ENCODE measurements at regions not wholly inside any gene's neighbourhood (a gene's known extent, or its start where the extent isn't known, plus 50 kb on each side); places are given as distances from the start of the nearest gene placed in this dataset.

DNA sequence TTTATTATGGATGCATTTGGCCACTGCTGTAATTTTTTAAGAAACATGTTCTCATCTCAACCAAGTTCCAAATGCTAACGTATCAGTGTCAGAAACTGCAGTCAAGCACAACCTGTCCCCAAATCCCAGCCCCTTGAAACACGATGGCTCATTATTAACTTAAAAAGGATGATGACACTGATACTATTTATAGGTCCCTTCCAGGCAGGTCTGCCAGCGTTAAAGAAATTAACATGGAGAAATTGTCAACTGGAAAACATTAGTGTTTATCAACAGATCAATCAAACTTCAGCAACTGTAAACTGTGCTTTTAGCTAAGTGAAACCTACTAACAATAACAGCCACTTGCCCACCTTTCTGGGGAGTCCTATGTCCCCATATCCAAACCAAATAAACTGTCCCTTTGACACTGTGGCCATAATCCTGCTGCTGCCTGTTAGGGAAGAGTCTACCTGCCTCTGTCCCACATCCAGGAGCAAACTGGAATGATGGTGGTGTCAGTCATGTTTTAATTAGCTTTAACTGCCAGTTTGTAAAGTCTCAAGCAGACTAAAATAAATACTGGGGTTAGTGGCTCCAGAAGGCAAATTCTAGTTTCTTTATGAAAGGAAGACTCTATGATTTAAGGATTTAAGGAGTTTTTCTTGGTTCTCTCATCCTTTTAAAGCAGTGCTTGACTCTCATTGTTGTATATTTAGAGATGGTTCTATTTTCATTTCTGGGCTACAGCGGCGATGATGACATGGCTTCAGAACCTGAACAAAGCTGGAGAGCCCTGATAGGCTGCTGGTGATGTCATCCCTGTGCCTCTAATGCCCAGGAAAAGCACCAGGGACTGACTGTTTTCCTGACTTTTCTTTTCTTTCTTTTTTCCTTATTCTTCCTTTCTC, 583.6 kb upstream of the PIK3C3 start:
- DNase-seq (no peak), ATAC-seq (replicated peaks) (no peak)
- Mint-ChIP-seq H3K27me3 (no peaks in the 10 kb centered on the region), H3K4me3 (no peak overlapping the region), H3K9me3 (peaks cover 5 to 12% of the 10 kb centered on the region in 2 donors), H3K4me1 (ENCODE audit: low read depth in 2 of 2) (no peaks in the 10 kb centered on the region), H3K36me3 (ENCODE audit: insufficient read depth) (no peaks in the 10 kb centered on the region), H3K27ac (no peak overlapping the region)

DNA sequence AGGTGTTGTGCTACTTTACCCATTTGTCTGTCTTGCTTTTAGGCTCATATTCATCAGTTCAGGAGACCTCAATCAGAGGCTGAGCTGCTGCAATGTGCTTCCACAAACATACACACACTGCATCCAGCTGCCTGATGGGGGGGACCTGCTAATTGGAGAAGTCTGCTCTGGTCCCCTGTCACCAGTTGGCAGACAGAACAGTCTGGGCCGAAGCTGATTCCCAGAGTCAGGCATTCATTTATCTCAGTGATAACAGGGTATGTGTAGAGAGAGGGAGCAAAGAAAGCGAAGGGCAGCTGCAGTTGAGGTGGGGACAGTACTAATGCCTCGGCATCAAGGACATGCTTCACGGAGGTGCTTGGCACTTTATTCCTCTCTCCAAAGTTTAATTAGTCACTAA, 584.3 kb upstream of the PIK3C3 start:
- Mint-ChIP-seq H3K36me3 (ENCODE audit: insufficient read depth) (no peaks in the 10 kb centered on the region), H3K9me3 (peaks cover 5 to 16% of the 10 kb centered on the region in 2 donors), H3K4me1 (ENCODE audit: low read depth in 2 of 2) (no peaks in the 10 kb centered on the region), H3K27ac (no peak overlapping the region), H3K4me3 (no peak overlapping the region), H3K27me3 (no peaks in the 10 kb centered on the region)
- DNase-seq, result no peak
- no peak for ATAC-seq (replicated peaks)

DNA sequence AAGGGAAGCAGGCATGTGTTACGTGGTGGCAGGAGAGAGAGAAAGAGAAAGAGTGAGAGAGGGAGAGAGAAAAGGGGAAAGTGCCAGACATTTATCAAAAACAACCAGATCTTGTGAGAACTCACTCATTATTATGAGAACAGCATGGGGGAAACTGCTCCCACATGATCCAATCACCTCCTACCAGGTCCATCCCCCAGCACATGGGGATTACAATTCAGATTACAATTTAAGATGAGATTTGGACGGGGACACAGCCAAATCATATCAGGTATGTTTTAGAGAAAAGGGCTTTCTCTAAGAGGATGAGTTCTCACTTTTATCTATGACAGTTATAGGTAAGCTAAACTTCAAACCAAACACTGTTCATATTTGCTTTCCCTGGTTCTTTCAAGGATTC, 597.3 kb upstream of the PIK3C3 start:
- Mint-ChIP-seq H3K27ac (no peak overlapping the region), H3K4me1 (ENCODE audit: low read depth in 2 of 2) (no peaks in the 10 kb centered on the region), H3K9me3 (peaks cover 18 to 33% of the 10 kb centered on the region in 2 donors), H3K27me3 (no peaks in the 10 kb centered on the region), H3K36me3 (ENCODE audit: insufficient read depth) (no peaks in the 10 kb centered on the region), H3K4me3 (no peak overlapping the region)
- ATAC-seq (replicated peaks), result no peak
- no peak for DNase-seq

DNA sequence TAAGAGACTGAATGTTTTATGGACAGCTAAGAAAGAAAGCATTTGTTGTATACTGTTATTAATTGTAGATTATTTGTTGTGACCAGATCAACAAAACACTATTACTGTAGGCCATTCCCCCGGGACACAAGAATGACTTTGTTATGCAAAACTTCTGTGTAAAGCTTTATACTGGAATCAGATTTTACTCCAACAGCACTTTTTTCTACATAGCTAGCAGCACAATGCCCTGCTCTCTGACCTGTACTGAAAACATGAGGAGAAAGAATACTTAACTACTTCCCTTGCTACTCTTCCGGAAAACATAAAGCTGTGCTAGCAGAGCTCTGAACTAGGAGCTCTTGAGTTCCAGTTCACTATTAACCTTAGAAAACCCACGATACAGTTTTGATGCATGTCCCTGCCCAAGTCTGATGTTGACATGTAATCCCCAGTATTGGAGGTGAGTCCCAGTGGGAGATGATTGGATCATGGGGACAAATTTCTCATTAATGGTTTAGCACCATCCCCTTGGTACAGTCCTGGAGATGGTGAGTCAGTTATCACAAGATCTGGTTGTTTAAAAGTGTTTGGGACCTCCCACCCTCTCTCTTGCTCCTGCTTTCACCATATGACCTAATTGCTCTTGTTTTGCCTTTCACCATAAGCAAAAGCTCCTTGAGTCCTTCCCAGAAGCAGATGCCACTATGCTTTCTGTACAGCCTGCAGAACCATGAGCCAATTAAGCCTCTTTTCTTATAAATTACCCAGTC, 601.1 kb upstream of the PIK3C3 start:
- Mint-ChIP-seq H3K4me3 (no peak overlapping the region), H3K4me1 (ENCODE audit: low read depth in 2 of 2) (no peaks in the 10 kb centered on the region), H3K9me3 (peaks cover 8 to 27% of the 10 kb centered on the region in 2 donors), H3K36me3 (ENCODE audit: insufficient read depth) (no peaks in the 10 kb centered on the region), H3K27me3 (no peaks in the 10 kb centered on the region), H3K27ac (no peak overlapping the region)
- no peak for ATAC-seq (replicated peaks)
- no peak for DNase-seq

DNA sequence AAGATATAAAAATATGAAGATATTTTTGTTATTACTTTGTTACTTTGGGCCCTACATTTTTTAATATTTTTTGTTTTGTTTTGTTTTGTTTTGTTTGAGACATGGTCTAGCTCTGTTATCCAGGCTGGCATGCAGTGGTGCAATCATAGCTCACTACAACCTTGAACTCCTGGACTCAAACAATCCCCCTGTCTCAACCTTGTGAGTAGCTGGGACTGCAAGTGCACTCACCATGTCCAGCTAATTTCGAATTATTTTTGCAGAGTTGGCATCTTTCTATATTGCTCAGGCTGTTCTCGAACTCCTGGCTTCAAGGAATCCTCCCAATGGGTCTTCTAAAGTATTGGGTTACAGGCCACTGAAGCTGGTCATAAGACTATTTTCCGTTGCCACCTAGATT, 603.6 kb upstream of the PIK3C3 start:
- no peak for ATAC-seq (replicated peaks)
- Mint-ChIP-seq H3K9me3 (peaks cover 2 to 15% of the 10 kb centered on the region in 2 donors), H3K27me3 (no peaks in the 10 kb centered on the region), H3K4me3 (no peak overlapping the region), H3K4me1 (ENCODE audit: low read depth in 2 of 2) (no peaks in the 10 kb centered on the region), H3K27ac (no peak overlapping the region), H3K36me3 (ENCODE audit: insufficient read depth) (no peaks in the 10 kb centered on the region)
- no peak for DNase-seq

DNA sequence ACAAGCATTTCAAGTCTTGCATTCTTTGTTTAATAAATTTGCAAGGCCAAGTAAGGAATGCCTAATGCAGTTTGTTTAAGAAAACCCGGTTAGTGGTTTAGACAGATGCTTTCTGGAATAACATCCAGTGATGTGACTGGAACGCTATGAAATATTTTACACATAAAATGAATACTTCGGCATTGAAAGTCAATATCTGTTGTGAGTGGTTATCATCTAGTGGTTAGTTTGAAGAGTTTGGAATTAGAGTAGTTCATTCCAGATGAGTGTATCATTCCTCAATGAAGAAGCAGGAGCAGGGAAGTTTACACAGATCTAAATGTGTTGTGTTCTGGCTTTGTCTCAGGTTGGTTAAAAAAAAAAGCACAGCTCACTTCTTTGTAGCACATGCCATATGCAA, 608.0 kb upstream of the PIK3C3 start:
- H3K9me3 Mint-ChIP-seq, result peaks cover 8 to 15% of the 10 kb centered on the region in 2 donors
- no peak for DNase-seq
- ATAC-seq (replicated peaks), result no peak
- no peak overlapping the region for H3K4me3 Mint-ChIP-seq
- H3K27ac Mint-ChIP-seq, result no peak overlapping the region
- H3K36me3 Mint-ChIP-seq (ENCODE audit: insufficient read depth), result no peaks in the 10 kb centered on the region
- no peaks in the 10 kb centered on the region for H3K4me1 Mint-ChIP-seq (ENCODE audit: low read depth in 2 of 2)
- no peaks in the 10 kb centered on the region for H3K27me3 Mint-ChIP-seq

DNA sequence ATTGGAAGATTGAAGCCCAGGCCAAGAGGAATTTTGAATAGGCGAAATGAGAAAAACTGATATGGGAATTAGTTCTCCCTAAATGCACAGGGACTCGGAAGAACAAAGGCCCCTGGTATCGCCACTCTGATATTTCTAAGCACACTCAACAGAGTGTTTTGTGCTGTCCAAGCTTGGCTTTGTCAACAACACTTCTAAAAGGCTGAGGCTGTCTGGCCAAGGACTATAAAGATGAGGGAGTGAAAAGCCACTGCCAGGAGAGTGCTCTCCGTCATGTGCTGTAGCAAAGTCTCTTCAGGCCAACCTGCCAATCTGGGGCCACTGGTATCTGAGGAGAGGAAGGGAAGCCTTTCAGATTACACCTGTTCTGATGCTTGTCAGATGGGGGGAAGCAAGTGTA, 611.2 kb upstream of the PIK3C3 start:
- Mint-ChIP-seq H3K27me3 (no peaks in the 10 kb centered on the region), H3K4me3 (no peak overlapping the region), H3K27ac (no peak overlapping the region), H3K9me3 (peaks cover 14 to 29% of the 10 kb centered on the region in 2 donors), H3K36me3 (ENCODE audit: insufficient read depth) (no peaks in the 10 kb centered on the region), H3K4me1 (ENCODE audit: low read depth in 2 of 2) (no peaks in the 10 kb centered on the region)
- DNase-seq (no peak), ATAC-seq (replicated peaks) (no peak)

DNA sequence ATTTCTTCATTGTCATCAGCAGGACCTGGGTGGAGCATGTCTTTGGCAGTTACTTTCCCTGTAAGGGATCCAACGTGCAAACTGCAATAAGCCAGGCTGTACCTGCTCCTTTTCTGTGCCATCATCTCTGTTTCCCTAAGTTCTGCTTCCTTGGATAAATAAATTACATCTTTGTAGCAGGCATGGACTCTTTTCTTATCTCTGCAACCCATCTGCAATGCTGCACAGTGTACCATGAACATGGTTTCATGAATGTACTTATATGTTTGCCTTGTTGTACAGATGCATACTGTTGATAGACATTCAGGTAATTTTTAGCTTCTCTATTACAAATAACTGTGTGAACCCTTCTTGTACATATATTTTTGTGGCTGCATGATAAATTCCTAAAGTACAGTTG, 616.7 kb upstream of the PIK3C3 start:
- no peak overlapping the region for H3K4me3 Mint-ChIP-seq
- H3K9me3 Mint-ChIP-seq, result peaks cover 16 to 27% of the 10 kb centered on the region in 2 donors
- H3K36me3 Mint-ChIP-seq (ENCODE audit: insufficient read depth), result no peaks in the 10 kb centered on the region
- no peaks in the 10 kb centered on the region for H3K27me3 Mint-ChIP-seq
- H3K4me1 Mint-ChIP-seq (ENCODE audit: low read depth in 2 of 2), result no peaks in the 10 kb centered on the region
- no peak for DNase-seq
- ATAC-seq (replicated peaks), result no peak
- H3K27ac Mint-ChIP-seq, result no peak overlapping the region

DNA sequence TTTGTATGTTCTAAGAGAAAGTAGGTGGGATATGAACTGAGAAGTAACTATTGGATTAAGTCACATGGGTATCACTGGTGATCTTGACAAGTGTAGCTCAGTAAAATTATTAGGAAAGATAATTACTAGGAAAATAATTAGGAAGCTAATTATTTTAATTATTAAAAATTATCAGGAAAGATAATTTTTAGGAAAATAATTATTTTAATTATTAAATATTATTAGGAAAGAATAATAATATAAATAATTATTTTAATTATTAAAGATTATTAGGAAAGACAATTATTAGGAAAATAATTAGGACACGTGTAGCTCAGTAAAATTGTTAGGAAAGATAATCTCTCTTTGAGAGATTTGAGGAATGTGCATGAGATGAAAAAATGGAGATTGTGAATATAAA, 623.4 kb upstream of the PIK3C3 start:
- H3K9me3 Mint-ChIP-seq, result peaks cover 4 to 10% of the 10 kb centered on the region in 2 donors
- DNase-seq, result no peak
- no peaks in the 10 kb centered on the region for H3K4me1 Mint-ChIP-seq (ENCODE audit: low read depth in 2 of 2)
- no peaks in the 10 kb centered on the region for H3K36me3 Mint-ChIP-seq (ENCODE audit: insufficient read depth)
- no peak for ATAC-seq (replicated peaks)
- H3K27ac Mint-ChIP-seq, result no peak overlapping the region
- no peaks in the 10 kb centered on the region for H3K27me3 Mint-ChIP-seq
- H3K4me3 Mint-ChIP-seq, result no peak overlapping the region

DNA sequence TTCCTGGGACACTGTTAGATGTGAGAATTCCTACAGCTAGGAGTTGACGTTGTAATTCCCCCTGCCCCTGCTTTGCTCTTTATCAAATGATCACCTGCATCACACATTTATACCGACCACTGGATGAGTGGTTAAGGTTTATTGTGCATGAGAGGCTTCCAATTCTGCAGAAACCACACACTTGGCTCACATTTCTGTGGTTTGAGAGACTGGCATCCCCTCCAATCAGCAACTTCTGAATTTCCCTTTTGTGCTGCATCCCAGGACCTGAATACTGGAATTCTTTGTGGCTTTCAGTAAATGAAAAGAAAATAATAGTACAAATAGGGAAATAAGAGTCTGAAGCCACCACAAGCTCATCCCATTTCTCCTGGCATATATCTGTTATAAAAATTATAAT, 628.7 kb upstream of the PIK3C3 start:
- no peak for ATAC-seq (replicated peaks)
- Mint-ChIP-seq H3K4me3 (no peak overlapping the region), H3K9me3 (peaks cover 0 to 17% of the 10 kb centered on the region in 2 donors), H3K36me3 (ENCODE audit: insufficient read depth) (no peaks in the 10 kb centered on the region), H3K27me3 (no peaks in the 10 kb centered on the region), H3K4me1 (ENCODE audit: low read depth in 2 of 2) (no peaks in the 10 kb centered on the region), H3K27ac (no peak overlapping the region)
- DNase-seq, result no peak

DNA sequence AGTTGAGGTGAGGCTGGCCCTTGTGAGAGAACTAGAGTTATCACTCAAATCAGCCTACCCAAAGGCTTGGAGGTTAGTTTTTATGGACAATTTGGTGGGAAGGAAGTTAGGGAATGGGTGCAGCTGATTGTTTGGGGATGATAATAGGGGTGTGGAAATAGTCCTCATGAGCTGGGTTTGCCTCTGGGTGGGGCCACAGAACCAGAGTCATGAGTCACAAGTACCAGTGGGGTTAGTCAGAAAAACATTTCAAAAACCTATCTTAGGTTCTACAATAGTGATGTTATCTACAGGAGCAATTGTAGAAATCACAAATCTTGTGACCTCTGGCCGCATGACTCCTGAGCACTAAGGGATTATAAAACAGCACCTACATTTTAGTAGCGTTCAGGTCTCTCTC, 630.1 kb upstream of the PIK3C3 start:
- Mint-ChIP-seq H3K27me3 (no peaks in the 10 kb centered on the region), H3K4me1 (ENCODE audit: low read depth in 2 of 2) (no peaks in the 10 kb centered on the region), H3K4me3 (no peak overlapping the region), H3K27ac (no peak overlapping the region), H3K36me3 (ENCODE audit: insufficient read depth) (no peaks in the 10 kb centered on the region), H3K9me3 (peaks cover 0 to 23% of the 10 kb centered on the region in 2 donors)
- no peak for DNase-seq
- no peak for ATAC-seq (replicated peaks)

DNA sequence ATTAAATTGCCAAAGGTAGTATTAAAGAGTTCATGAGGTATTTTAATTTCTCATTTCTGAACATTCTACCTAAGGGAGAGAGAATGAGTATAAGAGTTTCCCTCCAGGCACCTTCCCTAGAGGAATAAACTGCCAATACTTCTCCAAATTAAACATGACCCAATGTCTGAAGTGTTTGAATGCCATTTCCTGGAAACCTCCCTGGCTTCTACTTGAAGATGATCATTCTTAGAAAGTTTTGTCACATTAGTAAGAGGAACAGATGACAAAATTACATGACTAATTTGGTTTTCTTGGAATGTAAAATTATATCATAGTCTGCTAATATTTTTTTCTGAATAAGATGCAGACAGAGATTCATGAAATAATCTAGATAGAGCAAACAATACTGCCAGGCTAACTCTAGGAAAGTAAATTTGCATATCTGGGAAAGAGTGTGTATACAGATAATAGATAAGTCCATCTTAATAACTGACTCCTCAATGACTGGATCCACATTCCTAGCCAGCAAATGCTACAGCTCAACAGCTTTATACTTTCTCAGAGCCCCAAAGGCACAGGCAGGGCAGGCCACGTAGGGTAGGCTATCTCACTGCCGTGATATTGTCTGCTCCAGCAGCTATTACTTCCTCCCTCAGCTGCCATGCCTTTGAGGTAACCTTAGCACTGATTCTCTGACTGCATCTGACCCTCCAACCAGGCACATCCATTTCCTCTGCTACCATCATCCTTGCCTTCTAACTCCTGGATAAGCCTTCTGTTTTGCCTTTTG, 630.8 kb upstream of the PIK3C3 start:
- Mint-ChIP-seq H3K4me3 (no peak overlapping the region), H3K36me3 (ENCODE audit: insufficient read depth) (no peaks in the 10 kb centered on the region), H3K4me1 (ENCODE audit: low read depth in 2 of 2) (no peaks in the 10 kb centered on the region), H3K27ac (no peak overlapping the region), H3K27me3 (no peaks in the 10 kb centered on the region), H3K9me3 (peaks cover 0 to 23% of the 10 kb centered on the region in 2 donors)
- ATAC-seq (replicated peaks) (no peak), DNase-seq (no peak)

DNA sequence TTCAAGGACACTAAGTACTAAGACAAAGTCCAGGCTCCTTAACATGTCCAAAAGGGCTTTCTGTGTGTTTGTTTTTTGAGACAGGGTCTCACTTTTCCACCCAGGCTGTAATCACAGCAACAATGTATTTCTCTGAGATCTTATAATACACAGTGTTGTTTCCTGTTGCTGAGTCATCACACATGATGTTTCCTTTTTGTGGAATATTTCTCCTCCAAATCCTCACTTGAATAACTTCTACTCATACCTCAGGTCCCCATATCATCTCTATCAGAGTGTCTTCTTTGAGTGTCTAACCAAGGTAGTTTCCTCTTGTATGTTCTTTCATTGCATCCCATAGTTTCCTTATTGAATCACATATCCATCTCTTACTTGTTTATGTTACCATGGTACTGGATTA, 632.0 kb upstream of the PIK3C3 start:
- Mint-ChIP-seq H3K9me3 (peaks cover 0 to 27% of the 10 kb centered on the region in 2 donors), H3K27me3 (no peaks in the 10 kb centered on the region), H3K4me1 (ENCODE audit: low read depth in 2 of 2) (no peaks in the 10 kb centered on the region), H3K36me3 (ENCODE audit: insufficient read depth) (no peaks in the 10 kb centered on the region), H3K4me3 (no peak overlapping the region), H3K27ac (no peak overlapping the region)
- no peak for DNase-seq
- ATAC-seq (replicated peaks), result no peak
